HG03558 (cell line): ENCODE measurements at regions not wholly inside any gene's neighbourhood (a gene's known extent, or its start where the extent isn't known, plus 50 kb on each side); places are given as distances from the start of the nearest gene placed in this dataset.
"Not testable (repeated sequence)": the region's sequence is repeated elsewhere in the genome, so short reads cannot be mapped to it uniquely, and the experiment has no call there.

Experiments used
- ATAC-seq: cut with Tn5 transposase; IDR thresholded peaks from one replicate; pipeline ENCODE4 v1.9.1; 2021; ENCODE audit warnings: moderate number of reproducible peaks; ENCODE audit not compliant: unreplicated experiment; ENCODE audit errors: extremely low read depth

DNA sequence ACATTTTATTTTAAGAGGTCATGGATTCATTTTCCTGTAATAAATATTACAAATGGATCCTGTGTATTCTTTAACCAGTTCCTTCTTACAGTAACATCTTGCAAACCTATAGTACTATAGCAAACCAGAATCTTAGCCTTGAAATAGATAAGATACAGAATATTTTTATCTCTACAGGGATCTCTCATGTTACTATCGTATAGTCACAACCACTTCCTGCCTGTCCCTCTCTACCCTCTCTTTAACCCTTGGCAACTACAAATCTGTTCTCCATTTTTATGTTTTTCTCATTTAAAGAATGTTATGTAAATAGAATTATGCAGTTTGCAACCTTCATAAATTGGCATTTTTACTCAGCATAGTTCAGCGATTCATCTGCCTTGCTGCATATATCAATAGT lies 454.0 kb downstream of the DIRAS2 start:
- ATAC-seq, result no peak

DNA sequence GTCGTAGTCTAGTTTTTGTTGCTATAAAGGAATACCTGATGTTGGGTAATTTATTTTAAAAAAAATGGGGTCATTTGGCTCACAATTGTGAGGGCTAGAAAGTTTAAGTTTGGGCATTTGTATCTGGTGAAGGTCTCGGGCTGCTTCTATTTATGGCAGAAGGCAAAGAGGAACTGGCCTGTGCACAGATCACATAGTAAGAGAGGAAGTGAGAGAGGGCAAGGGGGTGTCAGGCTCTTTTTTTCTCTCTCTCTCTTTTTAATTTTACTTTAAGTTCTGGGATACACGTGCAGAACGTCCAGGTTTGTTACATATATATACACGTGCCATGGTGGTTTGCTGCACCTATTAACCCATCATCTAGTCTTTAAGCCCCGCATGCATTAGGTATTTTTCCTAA lies 453.3 kb downstream of the DIRAS2 start:
- no peak for ATAC-seq

DNA sequence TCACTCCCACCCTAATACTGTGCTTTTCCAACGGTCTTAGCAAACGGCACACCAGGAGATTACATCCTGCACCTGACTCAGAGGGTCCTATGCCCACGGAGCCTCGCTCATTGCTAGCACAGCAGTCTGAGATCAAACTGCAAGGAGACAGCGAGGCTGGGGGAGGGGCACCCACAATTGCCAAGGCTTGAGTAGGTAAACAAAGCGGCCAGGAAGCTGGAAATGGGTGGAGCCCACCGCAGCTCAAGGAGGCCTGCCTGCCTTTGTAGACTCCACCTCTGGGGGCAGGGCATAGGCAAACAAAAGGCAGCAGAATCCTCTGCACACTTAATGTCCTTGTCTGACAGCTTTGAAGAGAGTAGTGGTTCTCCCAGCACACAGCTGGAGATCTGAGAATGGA lies 450.2 kb downstream of the DIRAS2 start:
- ATAC-seq, result not testable (repeated sequence)

DNA sequence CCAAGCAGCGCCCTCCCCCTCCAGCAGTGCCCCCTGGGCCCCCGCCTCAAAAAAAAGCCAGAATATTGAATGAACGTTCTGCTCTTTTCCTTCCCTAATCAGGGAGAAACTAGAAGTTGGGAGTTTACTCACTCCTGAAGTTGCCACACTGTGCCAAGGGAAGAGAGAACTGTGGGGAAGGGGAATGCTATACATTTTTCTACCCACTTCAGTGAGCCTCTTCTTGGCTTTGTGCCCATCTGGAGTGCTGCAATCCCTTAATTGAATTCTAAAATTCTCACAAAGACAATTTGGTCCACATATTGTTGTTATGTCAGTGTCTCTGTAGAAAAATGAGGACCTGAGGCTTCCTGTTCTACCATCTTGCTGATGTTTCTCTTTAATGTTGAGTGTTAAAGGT lies 443.7 kb downstream of the DIRAS2 start:
- no peak for ATAC-seq

DNA sequence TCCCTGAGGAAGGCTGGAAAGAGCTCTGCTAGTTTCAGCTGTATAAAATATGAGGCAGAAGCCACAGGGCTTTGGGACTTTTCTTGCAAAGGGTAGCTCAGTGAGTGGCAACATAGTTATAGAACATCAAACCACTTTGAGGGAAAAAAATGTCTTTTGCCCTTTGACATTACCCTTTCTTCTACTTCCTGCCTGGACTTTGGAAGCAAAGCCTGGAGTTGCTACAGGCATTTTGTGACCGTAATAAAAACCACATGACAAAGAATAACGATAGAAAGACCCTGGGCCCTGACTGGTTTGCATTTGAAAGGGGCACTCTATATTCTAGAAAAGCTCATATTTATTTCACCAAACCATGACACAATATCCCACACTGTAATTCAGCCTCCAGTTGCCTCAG lies 440.9 kb downstream of the DIRAS2 start:
- ATAC-seq, result no peak

DNA sequence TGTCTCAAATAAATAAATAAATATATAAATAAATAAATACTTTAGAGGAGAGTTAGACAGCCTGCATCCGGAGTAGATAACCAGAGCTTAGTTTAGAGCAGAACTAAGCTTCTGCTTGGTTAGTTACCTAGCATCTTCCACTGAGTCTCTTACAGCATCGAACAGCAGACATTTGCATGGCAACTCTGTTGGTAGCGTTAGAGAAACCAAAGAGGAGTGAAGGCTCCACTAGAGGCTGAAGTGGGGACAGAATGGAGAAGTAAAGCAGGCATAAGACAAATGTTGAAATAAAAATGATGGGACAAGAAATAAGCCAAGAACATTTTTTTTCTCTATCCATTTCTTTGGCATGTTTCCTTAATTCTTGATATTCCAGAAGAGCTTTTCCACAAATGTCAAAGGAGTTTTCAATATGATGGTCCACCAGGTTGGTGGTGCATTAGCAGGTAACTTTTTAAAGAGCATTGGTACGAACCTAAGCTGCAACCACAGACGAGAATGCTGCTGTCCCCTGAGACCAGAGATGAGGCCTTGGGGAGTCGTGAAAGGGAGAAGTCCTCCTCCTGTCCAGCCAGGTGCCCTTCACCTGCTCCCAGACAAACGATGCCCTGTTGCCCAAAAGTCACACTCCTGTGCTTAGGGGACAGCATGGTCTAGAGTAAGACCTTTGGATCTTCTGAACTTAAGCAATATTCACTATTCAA lies 438.3 kb downstream of the DIRAS2 start:
- ATAC-seq, result no peak

DNA sequence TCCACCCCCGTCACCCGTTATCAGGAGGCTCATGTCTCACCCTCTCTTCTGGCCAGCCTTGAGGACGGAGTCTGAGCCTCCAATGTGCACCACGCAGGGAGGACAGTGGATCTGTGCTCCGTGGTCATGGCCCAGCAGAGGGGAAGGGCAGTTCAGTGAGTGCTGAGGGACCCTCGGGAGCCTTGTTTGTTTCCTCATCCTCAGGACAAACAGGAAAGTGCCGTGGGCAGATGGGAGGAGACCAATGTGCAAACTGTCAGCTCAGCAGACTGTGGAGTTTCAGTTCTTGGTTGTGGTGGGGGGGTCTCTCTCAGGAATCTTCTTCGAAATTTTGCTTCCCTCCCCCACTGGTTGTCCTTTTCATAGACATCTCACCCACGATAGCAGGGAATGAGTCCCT lies 429.6 kb downstream of the DIRAS2 start:
- not testable (repeated sequence) for ATAC-seq

DNA sequence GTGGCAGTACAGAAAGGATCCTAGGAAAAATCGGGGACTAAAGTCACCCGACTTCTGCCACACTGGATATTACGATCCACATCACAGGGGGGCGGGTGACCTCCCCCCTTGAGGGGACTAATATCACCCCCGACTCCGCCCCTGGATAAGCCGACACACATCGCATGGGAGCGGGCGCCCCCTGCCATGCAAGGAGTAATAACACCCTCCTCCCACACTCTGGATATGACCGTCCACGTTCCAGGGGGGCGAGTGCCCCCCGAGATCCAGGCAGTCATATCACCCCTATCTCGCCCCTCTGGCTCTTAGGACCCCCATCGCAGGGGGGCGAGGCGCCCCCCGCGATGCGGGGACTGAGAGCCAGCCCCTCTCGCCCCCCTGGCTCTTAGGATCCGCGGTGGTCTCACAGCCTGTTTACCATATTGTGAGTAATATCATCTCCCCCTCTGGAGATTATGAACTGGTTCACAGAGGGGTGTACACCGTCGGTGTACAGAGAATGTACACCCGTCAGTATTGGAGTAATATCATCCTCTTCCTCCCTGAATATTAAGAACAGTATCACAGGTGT lies 423.0 kb downstream of the DIRAS2 start:
- no peak for ATAC-seq

DNA sequence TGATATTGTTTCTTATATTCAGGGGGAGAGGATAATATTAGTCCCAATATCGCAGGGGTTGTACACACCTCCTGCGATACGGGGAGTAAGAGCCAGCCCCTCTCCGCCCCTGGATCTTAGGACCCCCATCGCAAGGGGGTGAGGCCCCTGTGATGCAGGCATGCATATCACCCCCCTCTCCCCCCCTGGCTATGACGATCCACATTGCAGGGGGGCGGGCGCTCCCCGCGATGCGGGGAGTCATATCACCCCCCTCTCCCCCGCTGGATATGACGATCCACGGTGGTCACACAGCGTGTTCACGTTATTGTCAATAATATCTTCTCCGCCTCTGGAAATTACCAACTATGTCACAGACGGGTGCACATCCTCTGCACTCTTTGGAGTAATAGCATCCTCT lies 420.7 kb downstream of the DIRAS2 start:
- not testable (repeated sequence) for ATAC-seq

DNA sequence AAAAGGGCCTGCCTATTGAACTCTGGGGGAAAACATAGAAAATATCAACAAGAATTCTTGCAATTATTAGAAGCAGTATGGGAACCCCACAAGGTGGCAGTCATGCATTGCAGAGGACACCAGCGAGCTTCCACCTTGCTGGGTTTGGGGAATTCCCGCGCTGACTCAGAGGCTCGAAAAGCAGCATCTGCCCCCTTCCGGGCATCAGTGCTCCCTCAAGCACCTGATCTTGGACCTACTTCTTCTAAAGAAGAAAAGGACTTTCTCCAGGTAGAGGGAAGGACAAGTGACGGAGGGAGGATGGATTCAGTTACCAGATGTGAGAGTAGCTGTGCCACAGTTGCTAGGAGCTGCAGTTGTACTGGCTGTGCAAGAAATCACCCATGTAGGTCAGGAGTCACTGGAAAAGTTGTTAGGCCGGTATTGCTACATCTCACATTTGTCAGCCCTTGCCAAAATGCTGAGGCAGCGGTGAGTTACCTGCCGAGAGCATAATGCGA lies 415.7 kb downstream of the DIRAS2 start:
- not testable (repeated sequence) for ATAC-seq

DNA sequence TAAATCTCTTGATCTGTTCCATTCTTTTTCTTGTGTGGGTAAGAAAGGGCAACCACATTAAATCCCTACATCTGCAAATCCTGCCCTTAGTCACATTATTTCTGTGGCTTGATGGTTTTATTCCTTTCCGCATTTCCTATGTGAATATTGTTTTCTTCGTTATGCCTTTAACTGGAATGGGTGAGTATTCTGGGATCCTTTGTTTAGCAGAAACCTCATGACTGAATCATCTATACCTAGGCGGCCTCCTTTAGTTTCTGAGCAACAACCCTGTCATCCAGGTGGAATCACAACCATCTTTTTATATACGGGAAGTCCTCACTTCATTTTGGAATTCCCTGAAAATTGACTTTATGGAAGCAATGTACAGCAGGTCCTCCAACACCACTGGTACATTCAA lies 409.5 kb downstream of the DIRAS2 start:
- ATAC-seq, result not testable (repeated sequence)

DNA sequence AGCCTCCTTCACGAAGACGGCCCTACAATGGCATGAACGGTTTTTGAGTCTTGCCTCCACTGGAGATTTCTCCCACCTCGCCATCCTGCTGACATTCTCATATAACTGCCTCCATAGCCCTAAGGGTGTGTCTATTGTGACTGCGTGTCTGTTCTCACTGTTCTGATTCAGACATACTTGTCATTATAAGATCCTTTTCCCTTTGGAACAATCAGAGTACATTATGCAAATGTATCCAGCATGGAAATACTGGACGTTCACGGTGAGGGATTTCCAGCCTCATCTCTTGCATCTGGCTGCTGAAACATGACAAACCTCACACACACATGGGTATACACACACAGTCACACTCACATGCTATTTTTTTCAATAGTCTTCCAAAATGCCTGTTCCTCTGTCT lies 402.1 kb downstream of the DIRAS2 start:
- no peak for ATAC-seq

DNA sequence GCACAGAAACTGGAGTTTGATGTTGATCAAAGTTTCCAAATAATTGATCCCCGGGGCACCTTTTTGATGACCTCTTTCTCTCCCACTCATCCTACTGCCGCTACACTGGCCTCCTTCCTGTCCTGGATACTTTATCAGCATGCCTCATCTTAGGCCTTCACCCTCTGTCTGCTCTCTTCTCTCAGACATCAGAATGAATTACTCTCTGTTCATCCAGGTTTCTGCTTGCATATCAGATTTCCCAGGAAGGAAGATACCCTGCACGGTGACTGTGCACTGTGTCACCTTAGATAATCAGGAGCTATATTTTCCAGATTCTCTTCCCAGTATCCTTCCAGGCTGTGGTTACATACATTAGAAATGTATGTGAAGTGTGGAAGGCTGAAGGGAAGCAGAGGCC lies 397.0 kb downstream of the DIRAS2 start:
- no peak for ATAC-seq

DNA sequence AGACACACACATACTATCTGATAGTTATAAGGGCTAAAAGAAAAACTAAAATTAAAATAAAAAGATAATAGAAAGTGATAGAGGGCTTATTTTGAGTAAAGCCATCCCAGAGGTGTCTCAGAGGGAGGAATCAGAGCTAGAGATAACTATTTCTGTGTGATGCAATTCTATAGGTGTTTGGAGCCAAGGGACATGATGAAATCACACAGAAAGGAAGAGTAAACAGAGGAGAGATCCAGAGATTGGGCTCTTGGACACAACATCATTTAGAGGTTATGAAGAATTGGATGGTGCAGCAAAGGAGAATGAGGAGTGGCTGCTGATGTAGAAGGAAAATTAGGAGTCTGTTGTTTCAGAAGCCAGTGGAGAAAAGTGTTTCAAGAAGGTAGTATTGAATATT lies 393.5 kb downstream of the DIRAS2 start:
- ATAC-seq, result no peak

DNA sequence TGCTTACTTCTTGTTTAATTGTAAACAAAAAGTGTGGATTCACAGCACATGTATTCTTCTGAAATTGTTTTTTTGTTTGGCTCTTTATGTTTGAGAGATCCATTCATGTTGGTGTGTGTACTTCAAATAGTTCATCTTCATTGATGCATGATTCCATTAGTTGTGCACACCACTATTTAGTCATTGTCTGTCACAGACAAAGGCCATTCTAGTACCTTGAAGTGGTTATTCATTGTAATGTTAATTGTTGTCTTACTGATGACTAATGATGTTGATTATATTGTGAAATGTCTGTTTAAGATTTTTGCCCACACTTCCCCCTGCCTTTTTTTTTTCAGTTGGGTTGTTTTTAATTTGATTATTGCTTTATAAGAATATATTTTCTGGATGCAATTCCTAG lies 391.3 kb downstream of the DIRAS2 start:
- no peak for ATAC-seq

DNA sequence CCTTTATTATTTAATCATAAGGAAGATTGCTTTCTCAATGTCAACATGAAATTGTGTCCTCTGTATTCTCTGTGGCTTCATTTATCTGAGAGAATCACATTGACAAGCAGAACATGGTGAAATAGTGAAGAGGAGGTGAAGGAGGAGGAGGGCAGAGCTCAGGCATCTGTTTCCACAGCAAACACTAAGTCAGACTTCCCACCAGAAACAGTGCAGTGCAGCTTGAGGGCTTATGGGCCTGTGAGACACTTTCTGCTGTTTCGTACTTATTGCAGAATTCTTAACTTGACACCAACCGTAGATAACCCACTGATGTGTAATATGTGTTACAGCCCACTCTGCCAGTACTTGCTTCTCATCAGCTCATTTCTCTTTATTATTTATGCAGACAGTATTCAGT lies 386.3 kb downstream of the DIRAS2 start:
- ATAC-seq, result no peak

DNA sequence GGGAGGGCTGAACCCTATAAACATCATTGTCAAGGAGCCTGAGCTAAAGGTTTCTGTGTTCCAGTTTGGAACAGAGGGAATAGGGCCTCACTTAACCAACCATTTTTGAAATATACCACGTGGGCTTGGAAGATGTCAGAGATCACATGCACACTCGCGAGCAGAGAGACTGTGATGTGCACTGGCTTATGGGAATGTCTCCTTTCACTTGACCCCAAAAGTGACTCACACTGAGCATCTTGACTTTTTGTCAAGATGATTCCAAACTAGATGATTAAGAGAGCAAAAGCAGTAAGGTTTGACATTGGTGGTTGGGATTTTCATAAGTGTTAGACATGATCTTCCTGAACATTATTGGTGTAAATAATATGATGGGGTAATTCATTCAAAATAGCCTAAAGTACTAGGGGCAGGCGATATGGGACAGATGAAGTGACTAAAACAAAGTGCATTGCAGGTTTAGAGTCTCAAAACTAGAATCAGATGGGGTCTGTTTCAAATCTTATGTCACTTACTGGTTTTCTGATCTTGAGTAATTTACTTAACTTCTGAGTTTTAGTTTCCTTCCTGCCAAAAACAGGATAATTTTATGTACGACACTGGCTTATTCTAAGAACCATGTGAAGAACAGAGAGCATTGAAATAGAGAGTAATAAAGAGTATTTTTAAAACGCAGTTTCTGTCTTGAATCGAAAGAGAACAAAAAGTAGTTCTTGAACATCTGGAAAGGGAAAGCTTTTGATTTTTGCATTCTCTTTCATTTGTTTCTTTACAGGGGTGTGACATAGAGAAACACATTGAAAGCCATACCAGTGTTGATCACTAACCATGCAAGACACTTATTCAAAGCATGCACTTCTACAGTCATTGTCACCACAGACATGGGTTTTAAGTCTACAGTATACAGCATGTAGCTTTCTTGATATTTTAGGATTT lies 383.0 kb downstream of the DIRAS2 start:
- ATAC-seq, result no peak

DNA sequence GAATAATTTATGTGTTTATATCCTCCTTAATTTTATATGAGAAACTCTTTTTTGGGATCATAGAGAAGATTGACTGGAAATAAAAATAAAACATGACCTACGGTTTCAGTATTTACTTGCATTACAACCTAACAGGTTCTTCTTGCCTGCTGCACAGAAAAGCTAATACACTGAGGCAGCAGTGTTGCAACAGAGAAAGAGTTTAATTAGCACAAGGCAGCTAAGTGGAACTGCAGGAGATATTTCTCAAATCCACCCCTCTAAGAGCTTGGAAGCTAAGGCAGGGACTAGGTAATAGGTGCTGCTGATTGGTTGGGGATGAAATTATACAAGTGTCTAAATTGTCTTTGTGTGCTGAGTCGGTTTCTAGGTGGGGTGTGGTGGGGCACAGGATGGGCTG lies 380.9 kb downstream of the DIRAS2 start:
- no peak for ATAC-seq

DNA sequence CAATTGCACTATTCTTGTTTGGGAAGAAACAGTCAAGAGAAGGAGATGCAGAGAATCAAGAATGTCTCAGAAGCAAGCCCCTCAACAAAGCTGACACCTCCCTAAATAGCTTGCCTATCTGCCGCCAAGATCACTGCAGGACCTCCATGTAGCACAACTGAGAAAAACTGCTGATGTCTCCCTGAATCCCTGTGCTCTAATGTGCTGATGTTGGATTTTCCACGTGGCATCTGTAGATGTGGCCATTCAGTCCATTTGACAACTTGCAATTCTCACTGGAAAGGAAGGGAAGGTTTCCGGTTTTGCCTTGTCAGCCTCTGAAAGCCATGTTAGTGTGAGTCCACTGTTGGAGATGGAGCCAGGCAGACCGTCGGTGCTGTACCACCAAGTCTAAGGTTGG lies 374.0 kb downstream of the DIRAS2 start:
- no peak for ATAC-seq

DNA sequence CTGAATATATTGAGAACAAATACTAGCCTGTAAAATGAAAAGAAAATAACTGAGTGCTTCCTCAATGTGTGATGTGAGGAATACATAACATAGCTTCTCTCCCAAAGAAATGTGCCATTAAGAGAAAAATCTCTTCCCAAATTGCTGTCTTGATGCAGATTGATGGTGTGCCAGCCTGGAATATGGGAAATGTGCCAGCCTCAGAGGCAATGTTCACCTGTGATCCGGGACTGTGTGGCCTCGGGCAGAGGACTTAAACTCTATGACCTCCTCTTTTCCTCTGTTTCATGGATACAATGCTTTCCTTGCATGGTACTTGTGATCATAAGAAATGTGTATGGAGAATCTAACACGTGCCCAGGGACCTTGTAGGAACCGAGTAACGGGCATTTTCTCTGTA lies 370.9 kb downstream of the DIRAS2 start:
- no peak for ATAC-seq

DNA sequence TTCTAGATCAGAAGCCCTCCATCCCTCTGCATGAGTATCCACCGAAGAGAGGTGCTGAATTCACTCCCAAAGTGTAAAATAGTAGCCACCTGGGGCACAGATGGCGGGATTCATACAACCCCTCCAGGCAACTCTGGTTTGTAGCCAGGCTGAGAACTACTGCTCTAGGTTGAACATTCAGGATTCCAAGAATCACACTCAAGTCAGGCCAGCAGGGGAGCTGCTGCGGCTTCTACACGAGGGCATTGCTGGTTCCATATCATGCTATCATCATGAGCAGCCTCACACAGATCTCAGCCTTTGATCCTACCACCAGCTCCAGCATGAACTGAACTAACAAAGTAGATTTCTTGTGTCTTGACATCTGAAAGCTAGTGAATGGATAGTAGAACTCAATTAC lies 367.9 kb downstream of the DIRAS2 start:
- ATAC-seq, result no peak
